ENCODE measurements at regions not wholly inside any gene's neighbourhood (a gene's known extent, or its start where the extent isn't known, plus 50 kb on each side); places are given as distances from the start of the nearest gene placed in this dataset.

DNA sequence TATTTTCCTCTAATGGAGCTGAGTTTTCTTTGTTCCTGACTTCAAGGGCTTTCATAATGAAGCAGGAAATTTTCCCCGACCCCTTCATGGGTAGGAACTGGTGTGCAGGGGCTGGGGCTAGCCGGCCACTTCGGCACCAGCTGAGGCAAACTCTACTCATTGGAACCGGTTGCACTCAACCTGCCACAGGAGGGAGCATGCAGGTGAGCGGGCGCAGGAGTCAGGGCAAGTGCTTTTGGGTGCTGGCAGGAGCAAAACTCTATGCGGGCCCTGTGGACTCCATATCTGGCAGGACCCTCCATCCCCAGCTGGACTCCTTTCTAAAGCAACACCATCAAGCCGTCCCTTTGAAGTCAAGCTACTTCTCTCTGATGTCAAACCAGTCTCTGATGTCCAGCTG is 244.2 kb downstream of the EPM2A start:
- TF ChIP-seq, protein P1, sequence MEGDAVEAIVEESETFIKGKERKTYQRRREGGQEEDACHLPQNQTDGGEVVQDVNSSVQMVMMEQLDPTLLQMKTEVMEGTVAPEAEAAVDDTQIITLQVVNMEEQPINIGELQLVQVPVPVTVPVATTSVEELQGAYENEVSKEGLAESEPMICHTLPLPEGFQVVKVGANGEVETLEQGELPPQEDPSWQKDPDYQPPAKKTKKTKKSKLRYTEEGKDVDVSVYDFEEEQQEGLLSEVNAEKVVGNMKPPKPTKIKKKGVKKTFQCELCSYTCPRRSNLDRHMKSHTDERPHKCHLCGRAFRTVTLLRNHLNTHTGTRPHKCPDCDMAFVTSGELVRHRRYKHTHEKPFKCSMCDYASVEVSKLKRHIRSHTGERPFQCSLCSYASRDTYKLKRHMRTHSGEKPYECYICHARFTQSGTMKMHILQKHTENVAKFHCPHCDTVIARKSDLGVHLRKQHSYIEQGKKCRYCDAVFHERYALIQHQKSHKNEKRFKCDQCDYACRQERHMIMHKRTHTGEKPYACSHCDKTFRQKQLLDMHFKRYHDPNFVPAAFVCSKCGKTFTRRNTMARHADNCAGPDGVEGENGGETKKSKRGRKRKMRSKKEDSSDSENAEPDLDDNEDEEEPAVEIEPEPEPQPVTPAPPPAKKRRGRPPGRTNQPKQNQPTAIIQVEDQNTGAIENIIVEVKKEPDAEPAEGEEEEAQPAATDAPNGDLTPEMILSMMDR (conservative IDR thresholded peaks at IDR 0.05; ENCODE audit: low read depth, low read length) = no peak
- no peak for TF ChIP-seq EZH2 (IDR thresholded peaks at IDR 0.05; ENCODE audit: borderline replicate concordance, low read depth, low read length, poor library complexity, severe bottlenecking)
